ENCODE measurements at regions not wholly inside any gene's neighbourhood (a gene's known extent, or its start where the extent isn't known, plus 50 kb on each side); places are given as distances from the start of the nearest gene placed in this dataset.

DNA sequence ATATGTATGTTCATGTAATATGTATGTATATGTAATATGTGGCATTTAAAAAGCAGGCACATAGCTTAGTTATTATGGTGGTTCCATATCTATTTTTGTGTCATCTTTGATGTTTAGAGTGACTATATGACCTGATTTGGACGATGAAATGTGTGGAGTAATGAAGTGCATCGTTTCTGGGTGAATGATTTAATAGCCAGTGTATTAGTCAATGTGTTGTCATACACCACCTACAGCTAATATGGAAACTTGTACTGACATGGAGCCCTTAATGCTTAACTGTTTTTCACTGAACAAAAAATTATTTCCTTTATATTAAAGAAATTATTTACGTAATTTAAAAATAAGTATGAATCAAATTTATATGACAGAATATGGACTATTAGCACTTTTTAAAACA lies 292.3 kb upstream of the FSTL5 start:
- no peak overlapping the region for H3K4me3 ChIP-seq (ENCODE audit: low read depth, low read length, poor library complexity, severe bottlenecking)
- no peaks in the 10 kb centered on the region for H3K9me3 ChIP-seq (ENCODE audit: low read depth, low read length, poor library complexity, severe bottlenecking)
- H3K27me3 ChIP-seq (replicated peaks; ENCODE audit: insufficient read depth, low read depth, low read length, poor library complexity), result no peaks in the 10 kb centered on the region
- no peaks in the 10 kb centered on the region for H3K36me3 ChIP-seq (ENCODE audit: insufficient read depth, low read length, poor library complexity, severe bottlenecking)
- no peak overlapping the region for H3K27ac ChIP-seq (ENCODE audit: low read depth, low read length, poor library complexity, severe bottlenecking)
- H3K4me1 ChIP-seq (ENCODE audit: insufficient read depth, low read length, poor library complexity, severe bottlenecking), result no peaks in the 10 kb centered on the region
- TF ChIP-seq EZH2 (IDR thresholded peaks at IDR 0.05; ENCODE audit: borderline replicate concordance, low read depth, low read length, poor library complexity, severe bottlenecking), result no peak
- TF ChIP-seq, protein P1, sequence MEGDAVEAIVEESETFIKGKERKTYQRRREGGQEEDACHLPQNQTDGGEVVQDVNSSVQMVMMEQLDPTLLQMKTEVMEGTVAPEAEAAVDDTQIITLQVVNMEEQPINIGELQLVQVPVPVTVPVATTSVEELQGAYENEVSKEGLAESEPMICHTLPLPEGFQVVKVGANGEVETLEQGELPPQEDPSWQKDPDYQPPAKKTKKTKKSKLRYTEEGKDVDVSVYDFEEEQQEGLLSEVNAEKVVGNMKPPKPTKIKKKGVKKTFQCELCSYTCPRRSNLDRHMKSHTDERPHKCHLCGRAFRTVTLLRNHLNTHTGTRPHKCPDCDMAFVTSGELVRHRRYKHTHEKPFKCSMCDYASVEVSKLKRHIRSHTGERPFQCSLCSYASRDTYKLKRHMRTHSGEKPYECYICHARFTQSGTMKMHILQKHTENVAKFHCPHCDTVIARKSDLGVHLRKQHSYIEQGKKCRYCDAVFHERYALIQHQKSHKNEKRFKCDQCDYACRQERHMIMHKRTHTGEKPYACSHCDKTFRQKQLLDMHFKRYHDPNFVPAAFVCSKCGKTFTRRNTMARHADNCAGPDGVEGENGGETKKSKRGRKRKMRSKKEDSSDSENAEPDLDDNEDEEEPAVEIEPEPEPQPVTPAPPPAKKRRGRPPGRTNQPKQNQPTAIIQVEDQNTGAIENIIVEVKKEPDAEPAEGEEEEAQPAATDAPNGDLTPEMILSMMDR (conservative IDR thresholded peaks at IDR 0.05; ENCODE audit: low read depth, low read length), result no peak
- CTCF ChIA-PET, result no interaction called here
- no TSS peak for BruUV-seq (replicated peaks)
- POLR2A ChIA-PET (ENCODE audit: low non-redundant PET), result no interaction called here
- intact Hi-C loops (cut with micrococcal nuclease; ENCODE audit: unreplicated experiment), result no loop called here
- no peak for DNase-seq (ENCODE audit: low spot score)

DNA sequence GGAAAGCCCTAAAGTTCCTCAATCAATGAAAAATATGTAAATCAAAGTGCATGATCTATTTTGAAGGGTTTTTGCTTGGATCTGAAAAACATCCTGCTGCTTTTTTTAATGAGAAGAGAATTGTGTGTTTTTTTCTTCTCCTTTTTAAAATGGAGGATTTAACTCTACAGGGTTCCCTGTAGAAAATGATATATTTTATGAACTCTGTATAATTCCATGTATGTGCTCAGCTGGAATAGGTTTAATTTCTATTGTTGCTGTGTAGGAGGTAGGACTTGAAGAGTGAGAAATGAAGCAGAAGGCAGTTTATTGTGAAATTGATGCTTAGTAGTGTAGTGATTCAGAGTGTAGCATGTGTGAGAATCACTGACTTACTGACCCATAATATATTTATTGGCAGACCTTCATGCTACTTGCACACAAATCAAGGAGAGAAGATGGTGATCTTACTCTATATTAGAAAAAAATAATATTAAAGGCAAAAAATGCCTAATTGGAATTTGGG lies 286.8 kb upstream of the FSTL5 start:
- no peak overlapping the region for H3K27ac ChIP-seq (ENCODE audit: low read depth, low read length, poor library complexity, severe bottlenecking)
- ChIA-PET CTCF (no interaction called here), POLR2A (ENCODE audit: low non-redundant PET) (no interaction called here)
- no TSS peak for BruUV-seq (replicated peaks)
- no peak overlapping the region for H3K4me3 ChIP-seq (ENCODE audit: low read depth, low read length, poor library complexity, severe bottlenecking)
- no peak for TF ChIP-seq EZH2 (IDR thresholded peaks at IDR 0.05; ENCODE audit: borderline replicate concordance, low read depth, low read length, poor library complexity, severe bottlenecking)
- TF ChIP-seq, protein P1 (conservative IDR thresholded peaks at IDR 0.05; ENCODE audit: low read depth, low read length), result no peak
- intact Hi-C loops (cut with micrococcal nuclease; ENCODE audit: unreplicated experiment), result no loop called here
- no peaks in the 10 kb centered on the region for H3K9me3 ChIP-seq (ENCODE audit: low read depth, low read length, poor library complexity, severe bottlenecking)
- DNase-seq (ENCODE audit: low spot score), result no peak
- no peaks in the 10 kb centered on the region for H3K27me3 ChIP-seq (replicated peaks; ENCODE audit: insufficient read depth, low read depth, low read length, poor library complexity)
- H3K36me3 ChIP-seq (ENCODE audit: insufficient read depth, low read length, poor library complexity, severe bottlenecking), result no peaks in the 10 kb centered on the region
- no peaks in the 10 kb centered on the region for H3K4me1 ChIP-seq (ENCODE audit: insufficient read depth, low read length, poor library complexity, severe bottlenecking)

GRCh38 chr4:162443510-162443909 lies 279.7 kb upstream of the FSTL5 start:
- BruUV-seq (replicated peaks), result no TSS peak
- Histone ChIP-seq H3K4me3 (ENCODE audit: low read depth, low read length, poor library complexity, severe bottlenecking) (no peak overlapping the region), H3K4me1 (ENCODE audit: insufficient read depth, low read length, poor library complexity, severe bottlenecking) (no peaks in the 10 kb centered on the region), H3K27ac (ENCODE audit: low read depth, low read length, poor library complexity, severe bottlenecking) (no peak overlapping the region), H3K36me3 (ENCODE audit: insufficient read depth, low read length, poor library complexity, severe bottlenecking) (no peaks in the 10 kb centered on the region), H3K9me3 (ENCODE audit: low read depth, low read length, poor library complexity, severe bottlenecking) (no peaks in the 10 kb centered on the region), H3K27me3 (replicated peaks; ENCODE audit: insufficient read depth, low read depth, low read length, poor library complexity) (no peaks in the 10 kb centered on the region)
- no peak for TF ChIP-seq EZH2 (IDR thresholded peaks at IDR 0.05; ENCODE audit: borderline replicate concordance, low read depth, low read length, poor library complexity, severe bottlenecking)
- TF ChIP-seq, protein P1 (conservative IDR thresholded peaks at IDR 0.05; ENCODE audit: low read depth, low read length), result no peak
- CTCF ChIA-PET, result no interaction called here
- POLR2A ChIA-PET (ENCODE audit: low non-redundant PET), result no interaction called here
- intact Hi-C loops (cut with micrococcal nuclease; ENCODE audit: unreplicated experiment), result no loop called here
- DNase-seq (ENCODE audit: low spot score), result no peak

Data from A673 (cell line).